GM23338 (cell line): ENCODE measurements at regions not wholly inside any gene's neighbourhood (a gene's known extent, or its start where the extent isn't known, plus 50 kb on each side); places are given as distances from the start of the nearest gene placed in this dataset.

Source experiments
- ATAC-seq: fragments of 200-7000 bp; cut with Tn5 transposase; 3 replicates; pipeline ENCODE4 v1.9.1; 2020
- DNase-seq: peaks from one replicate; pipeline ENCODE4 v3.0.0-alpha.2; 2015; ENCODE audit warnings: low spot score
- H2AFZ ChIP-seq: fragments of 200-600 bp; sonication (generic); 2 replicates; pipeline ENCODE4 v1.8.0; 2016; ENCODE audit warnings: antibody characterized with exemption, mild to moderate bottlenecking, moderate library complexity
- H3F3A ChIP-seq: fragments of 200-600 bp; sonication (generic); replicated peaks from 2 replicates; pipeline ENCODE4 v1.8.0; 2017; ENCODE audit warnings: antibody characterized with exemption, mixed run types, low read depth
- H3K27ac ChIP-seq: fragments of 200-600 bp; sonication (generic); 2 replicates; pipeline ENCODE4 v1.6.1; 2016; ENCODE audit warnings: low read depth
- H3K27me3 ChIP-seq: fragments of 200-600 bp; sonication (generic); 2 replicates; pipeline ENCODE4 v1.8.0; 2016; ENCODE audit warnings: mild to moderate bottlenecking, mixed run types, moderate library complexity; ENCODE audit not compliant: insufficient read depth
- H3K36me3 ChIP-seq: fragments of 200-600 bp; sonication (generic); 2 replicates; pipeline ENCODE4 v1.8.0; 2016; ENCODE audit warnings: mild to moderate bottlenecking; ENCODE audit not compliant: insufficient read depth
- H3K4me1 ChIP-seq: fragments of 200-600 bp; sonication (generic); 2 replicates; pipeline ENCODE4 v1.8.0; 2016; ENCODE audit warnings: mild to moderate bottlenecking, moderate library complexity; ENCODE audit not compliant: insufficient read depth
- H3K4me2 ChIP-seq: fragments of 200-600 bp; sonication (generic); 2 replicates; pipeline ENCODE4 v1.7.1; 2017; ENCODE audit warnings: mixed run types
- H3K4me3 ChIP-seq: fragments of 200-600 bp; sonication (generic); 2 replicates; pipeline ENCODE4 v1.6.1; 2016; ENCODE audit warnings: mixed run types
- H3K79me2 ChIP-seq: fragments of 200-600 bp; sonication (generic); replicated peaks from 2 replicates; pipeline ENCODE4 v1.8.0; 2017; ENCODE audit warnings: mild to moderate bottlenecking; ENCODE audit not compliant: insufficient read depth
- H3K9me2 ChIP-seq: fragments of 200-600 bp; sonication (generic); 2 replicates; pipeline ENCODE4 v1.8.0; 2017; ENCODE audit not compliant: insufficient read depth
- H4K20me1 ChIP-seq: fragments of 200-600 bp; sonication (generic); replicated peaks from 2 replicates; pipeline ENCODE4 v1.8.0; 2017; ENCODE audit warnings: mild to moderate bottlenecking; ENCODE audit not compliant: insufficient read depth
- H3K27ac Mint-ChIP-seq: 2 replicates; pipeline ENCODE4 v1.8.0; 2020; ENCODE audit warnings: inconsistent platforms, mild to moderate bottlenecking, moderate library complexity, mixed read lengths
- H3K27me3 Mint-ChIP-seq: 3 replicates; pipeline ENCODE4 v1.8.0; 2022; ENCODE audit warnings: low read depth, mild to moderate bottlenecking, moderate library complexity, mixed read lengths, inconsistent platforms; ENCODE audit not compliant: insufficient read depth, poor library complexity
- H3K36me3 Mint-ChIP-seq: 3 replicates; pipeline ENCODE4 v1.8.0; 2021; ENCODE audit warnings: low read depth, mild to moderate bottlenecking, inconsistent platforms, moderate library complexity, mixed read lengths
- H3K4me1 Mint-ChIP-seq: 3 replicates; pipeline ENCODE4 v1.8.0; 2020; ENCODE audit warnings: mild to moderate bottlenecking, inconsistent platforms, mixed read lengths
- H3K4me3 Mint-ChIP-seq: 3 replicates; pipeline ENCODE4 v1.8.0; 2021; ENCODE audit warnings: moderate library complexity, mild to moderate bottlenecking, inconsistent platforms, mixed read lengths
- H3K9me3 Mint-ChIP-seq: 3 replicates; pipeline ENCODE4 v1.8.0; 2020; ENCODE audit warnings: moderate library complexity, mild to moderate bottlenecking, inconsistent platforms, mixed read lengths
- CTCF ChIP-seq, 2 experiments: fragments of 200-600 bp in 1 of 2; sonication (generic) in 1 of 2; conservative IDR thresholded peaks; 2 replicates each; pipeline versions ENCODE4 v1.5.1 to v1.6.1; 2016 to 2017; ENCODE audit warnings: antibody characterized with exemption in 2 of 2, low read depth in 2 of 2, mild to moderate bottlenecking in 2 of 2, moderate library complexity in 1 of 2
- ETS1 ChIP-seq: IDR thresholded peaks from 2 replicates; pipeline ENCODE4 v1.6.1; 2016; ENCODE audit warnings: antibody characterized with exemption
- EZH2 ChIP-seq: fragments of 200-600 bp; sonication (generic); IDR thresholded peaks from one replicate; pipeline ENCODE4 v1.8.0; 2017; ENCODE audit warnings: antibody characterized with exemption, mild to moderate bottlenecking, low read depth; ENCODE audit not compliant: unreplicated experiment
- POLR2AphosphoS5 ChIP-seq: IDR thresholded peaks from 2 replicates; pipeline ENCODE4 v1.6.1; 2016; ENCODE audit warnings: antibody characterized with exemption, low read depth
- ZNF331 ChIP-seq: fragments of 250-450 bp; sonication (Bioruptor Pico); IDR thresholded peaks from 2 replicates; pipeline ENCODE4 v1.5.0; 2020; ENCODE audit warnings: low read depth, mild to moderate bottlenecking, moderate library complexity
- ZNF462 ChIP-seq: fragments of 250-450 bp; sonication (Bioruptor Pico); IDR thresholded peaks from 2 replicates; pipeline ENCODE4 v1.5.0; 2020; ENCODE audit warnings: mild to moderate bottlenecking, moderate library complexity

- Mint-ChIP-seq H3K27ac (no peak overlapping the region), H3K27me3 (peaks cover 3% of the 10 kb centered on the region), H3K4me3 (no peak overlapping the region), H3K4me1 (0 out of 3 replicates have a peak, but pooled peaks cover under 1% of the 10 kb centered on the region), H3K9me3 (no peaks in the 10 kb centered on the region), H3K36me3 (no peaks in the 10 kb centered on the region)
- Histone ChIP-seq H3K36me3 (no peaks in the 10 kb centered on the region), H2AFZ (no peak overlapping the region), H3K4me1 (no peaks in the 10 kb centered on the region), H3K4me2 (no peak overlapping the region), H3K27ac (no peak overlapping the region), H3K27me3 (no peaks in the 10 kb centered on the region), H3K79me2 (no peaks in the 10 kb centered on the region), H4K20me1 (no peaks in the 10 kb centered on the region), H3F3A (no peaks in the 10 kb centered on the region), H3K9me2 (peaks cover 10% of the 10 kb centered on the region; the same call in 1 of the 2 replicates), H3K4me3 (no peak overlapping the region)
- ATAC-seq (no peak), DNase-seq (no peak)
- TF ChIP-seq EZH2, result no peak
- no peak for TF ChIP-seq CTCF (conservative IDR thresholded peaks at IDR 0.05; ENCODE audit: low read depth in 2 of 2)
- no peak for TF ChIP-seq ZNF462 (CRISPR knock-in tag)
- TF ChIP-seq ZNF331 (CRISPR knock-in tag), result no peak
- no peak for TF ChIP-seq POLR2AphosphoS5
- TF ChIP-seq ETS1, result no peak
Observed at GRCh38 chr7:47696152-47696710, 114.3 kb upstream of the TNS3 start.
